OCI-M1 (cell line): ENCODE measurements at regions not wholly inside any gene's neighbourhood (a gene's known extent, or its start where the extent isn't known, plus 50 kb on each side); places are given as distances from the start of the nearest gene placed in this dataset.
"Not testable (repeated sequence)": the region's sequence is repeated elsewhere in the genome, so short reads cannot be mapped to it uniquely, and the experiment has no call there.

Source experiments
- DNase-seq: peaks from one replicate; lab custom pipeline; 2025; lab: John Stamatoyannopoulos, UW

GRCh38 chr10:121690152-121690848 is 92.1 kb upstream of the FGFR2 start:
- no peak for DNase-seq

GRCh38 chr10:121687095-121687813 is 89.0 kb upstream of the FGFR2 start:
- no peak for DNase-seq

GRCh38 chr10:121684276-121684675 is 86.0 kb upstream of the FGFR2 start:
- DNase-seq, result no peak

- no peak for DNase-seq
Observed at GRCh38 chr10:121683816-121684215, 85.6 kb upstream of the FGFR2 start.

- DNase-seq, result no peak
Observed at GRCh38 chr10:121683366-121683765, 85.1 kb upstream of the FGFR2 start.

- DNase-seq, result no peak
Observed at GRCh38 chr10:121681997-121682687, 83.9 kb upstream of the FGFR2 start.

GRCh38 chr10:121680879-121681655 is 82.8 kb upstream of the FGFR2 start:
- DNase-seq, result no peak

GRCh38 chr10:121679916-121680315 is 81.7 kb upstream of the FGFR2 start:
- no peak for DNase-seq

- no peak for DNase-seq
Observed at GRCh38 chr10:121678631-121679174, 80.5 kb upstream of the FGFR2 start.

- DNase-seq, result no peak
Observed at GRCh38 chr10:121677880-121678279, 79.6 kb upstream of the FGFR2 start.

GRCh38 chr10:121675344-121675743 is 77.1 kb upstream of the FGFR2 start:
- no peak for DNase-seq

GRCh38 chr10:121674885-121675284 is 76.6 kb upstream of the FGFR2 start:
- no peak for DNase-seq

- DNase-seq, result no peak
Observed at GRCh38 chr10:121672733-121673132, 74.5 kb upstream of the FGFR2 start.

- DNase-seq, result not testable (repeated sequence)
Observed at GRCh38 chr10:121669840-121670239, 71.6 kb upstream of the FGFR2 start.

- DNase-seq, result no peak
Observed at GRCh38 chr10:121669028-121669374, 70.8 kb upstream of the FGFR2 start.

- DNase-seq, result no peak
Observed at GRCh38 chr10:121668314-121669027, 70.2 kb upstream of the FGFR2 start.

GRCh38 chr10:121667948-121668313 is 69.7 kb upstream of the FGFR2 start:
- no peak for DNase-seq

GRCh38 chr10:121665809-121666208 is 67.6 kb upstream of the FGFR2 start:
- no peak for DNase-seq

- no peak for DNase-seq
Observed at GRCh38 chr10:121664671-121665070, 66.4 kb upstream of the FGFR2 start.

GRCh38 chr10:121662945-121663917 is 65.0 kb upstream of the FGFR2 start:
- DNase-seq, result peak; percentile 13
